HepG2 (cell line): ENCODE measurements at regions not wholly inside any gene's neighbourhood (a gene's known extent, or its start where the extent isn't known, plus 50 kb on each side); places are given as distances from the start of the nearest gene placed in this dataset.
A peak's percentile ranks its signal among the peaks of the same experiment; 100 is the strongest.

Experiments used
- ATAC-seq: fragments of 200-7000 bp; cut with Tn5 transposase; 3 replicates; pipeline ENCODE4 v1.9.1; 2020; ENCODE audit warnings: mild to moderate bottlenecking, moderate library complexity
- BruUV-seq: library from RNA; stranded (reverse); fragments of 400-500 nt; replicated peaks from 2 replicates; lab custom pipeline; 2021; lab: Mats Ljungman, UMichigan
- CTCF ChIA-PET: fragments of 300-600 bp; formaldehyde crosslinking; extraction: SDS; loops from one replicate; lab custom pipeline; 2021; ENCODE audit warnings: low total read pairs, inconsistent platforms, low intra/inter-chr PET ratio; lab: Yijun Ruan, JAX
- POLR2A ChIA-PET: fragments of 350-600 bp; sonication (Branson Sonifier 250); formaldehyde crosslinking; loops from one replicate; lab custom pipeline; 2020; ENCODE audit warnings: antibody characterized with exemption, inconsistent platforms; lab: Yijun Ruan, JAX
- DNase-seq: peaks from one replicate; pipeline ENCODE4 v3.0.0-alpha.2; 2015; ENCODE audit warnings: low spot score
- FAIRE-seq: peaks from 3 replicates; lab custom pipeline; 2011; peaks lifted over from hg19 to GRCh38; lab: Jason Lieb, UNC
- H2AFZ ChIP-seq: one replicate; pipeline ENCODE4 v1.6.1; 2011; ENCODE audit warnings: low read length, inconsistent platforms
- H3K27ac ChIP-seq: fragments of 300-600 bp; 3 replicates; pipeline ENCODE4 v1.8.0; 2011; ENCODE audit warnings: mixed run types, mild to moderate bottlenecking, mixed read lengths, low read length, inconsistent platforms; ENCODE audit not compliant: insufficient read depth; ENCODE audit errors: extremely low read length
- H3K27me3 ChIP-seq, 2 experiments: fragments of 200-600 bp in 1 of 2; 2 replicates in 1 of 2; 3 replicates in 1 of 2; pipeline versions ENCODE4 v1.6.0 to v1.8.0; 2011; ENCODE audit warnings: low read length in 2 of 2, mild to moderate bottlenecking in 2 of 2, moderate library complexity in 2 of 2, inconsistent platforms in 1 of 2; ENCODE audit not compliant: insufficient read depth in 2 of 2, control insufficient read depth in 1 of 2
- H3K36me3 ChIP-seq, 2 experiments: fragments of 200-600 bp in 1 of 2; replicated peaks in 1 of 2; 2 replicates in 1 of 2; 3 replicates in 1 of 2; pipeline versions ENCODE4 v1.5.1 to v1.8.0; 2011; ENCODE audit warnings: low read length in 2 of 2, inconsistent platforms in 1 of 2; ENCODE audit not compliant: insufficient read depth in 2 of 2, control insufficient read depth in 1 of 2
- H3K4me1 ChIP-seq: 2 replicates; pipeline ENCODE4 v1.5.1; 2012; ENCODE audit warnings: low read length, inconsistent platforms; ENCODE audit not compliant: insufficient read depth
- H3K4me2 ChIP-seq: 2 replicates; pipeline ENCODE4 v1.6.0; 2011; ENCODE audit warnings: low read depth, low read length, inconsistent platforms
- H3K4me3 ChIP-seq, 3 experiments: fragments of 200-600 bp in 1 of 3; sonication (generic), shearing (Covaris generic) in 1 of 3; replicated peaks in 1 of 3; 2 replicates each; pipeline ENCODE4 v1.5.1; 2011 to 2016; ENCODE audit warnings: low read length in 3 of 3, inconsistent platforms in 2 of 3, low read depth in 2 of 3, mild to moderate bottlenecking in 2 of 3, control low read depth in 1 of 3, mixed read lengths in 1 of 3; ENCODE audit not compliant: insufficient read depth in 1 of 3
- H3K79me2 ChIP-seq: one replicate; pipeline ENCODE4 v1.6.1; 2011; ENCODE audit warnings: low read length, inconsistent platforms; ENCODE audit not compliant: insufficient read depth
- H3K9ac ChIP-seq: 2 replicates; pipeline ENCODE4 v1.6.0; 2011; ENCODE audit warnings: mild to moderate bottlenecking, low read depth, low read length, inconsistent platforms; ENCODE audit not compliant: insufficient read depth
- H3K9me3 ChIP-seq: 2 replicates; pipeline ENCODE4 v1.5.1; 2012; ENCODE audit warnings: mild to moderate bottlenecking, low read length
- H4K20me1 ChIP-seq: 2 replicates; pipeline ENCODE4 v1.6.0; 2011; ENCODE audit warnings: inconsistent platforms, mild to moderate bottlenecking, low read length, moderate library complexity; ENCODE audit not compliant: insufficient read depth
- ARNTL ChIP-seq: sonication (generic); formaldehyde crosslinking; IDR thresholded peaks from 2 replicates; pipeline ENCODE4 v1.4.0; 2020; ENCODE audit warnings: mild to moderate bottlenecking, missing genetic modification reagents
- ATM ChIP-seq: fragments of 450-650 bp; IDR thresholded peaks from 2 replicates; pipeline ENCODE4 v1.7.1; 2017; ENCODE audit warnings: mild to moderate bottlenecking, borderline replicate concordance
- ELF4 ChIP-seq: sonication (generic); formaldehyde crosslinking; IDR thresholded peaks from 2 replicates; pipeline ENCODE4 v1.5.0; 2020; ENCODE audit warnings: missing genetic modification reagents, mild to moderate bottlenecking, moderate library complexity, borderline replicate concordance
- FOXP1 ChIP-seq, 2 experiments: fragments of 450-650 bp in 1 of 2; IDR thresholded peaks; 2 replicates each; pipeline ENCODE4 v1.6.1; 2017 to 2018; ENCODE audit warnings: antibody characterized with exemption in 1 of 2
- KAT2B ChIP-seq: fragments of 150-350 bp; IDR thresholded peaks from 2 replicates; pipeline ENCODE4 v1.6.1; 2014; ENCODE audit warnings: low read depth, low read length, borderline replicate concordance
- THAP9 ChIP-seq: sonication (generic); formaldehyde crosslinking; IDR thresholded peaks from 2 replicates; pipeline ENCODE4; 2020; ENCODE audit warnings: missing genetic modification reagents, mild to moderate bottlenecking, borderline replicate concordance
- ZFAT ChIP-seq: sonication (generic); formaldehyde crosslinking; conservative IDR thresholded peaks from 2 replicates; pipeline ENCODE4 v1.8.1; 2023; ENCODE audit warnings: missing genetic modification reagents, inconsistent platforms
- ZNF766 ChIP-seq: sonication (generic); formaldehyde crosslinking; IDR thresholded peaks from 2 replicates; pipeline ENCODE4 v1.5.0; 2020; ENCODE audit warnings: missing genetic modification reagents, borderline replicate concordance
- WGBS: methylation state at CpG from one replicate; pipeline ENCODE4 v1.1.6; 2017; ENCODE audit warnings: low lambda C conversion rate; 5-methylcytosine and 5-hydroxymethylcytosine counted together
- in situ Hi-C: cut with HindIII; loops from 2 replicates; pipeline ENCODE4 v1.10.0; 2017; ENCODE audit warnings: low pct_unique_long_range_greater_than_20kb; ENCODE audit not compliant: extremely low pct_ligation_motif_present
- intact Hi-C: fragments of 100-400 bp; cut with micrococcal nuclease; formaldehyde crosslinking; loops from one replicate; pipeline ENCODE4 v1.10.0; 2022; ENCODE audit not compliant: unreplicated experiment
- TF ChIP-seq, protein P1 (sequence below): sonication (generic); formaldehyde crosslinking; IDR thresholded peaks from 2 replicates; pipeline ENCODE4 v1.8.1; 2022; ENCODE audit warnings: low read depth, mild to moderate bottlenecking, missing genetic modification reagents

GRCh38 chr13:81393721-81394120 lies 1052.8 kb upstream of the SPRY2 start:
- in situ Hi-C loops: no loop called here
- Histone ChIP-seq H3K79me2 (no peaks in the 10 kb centered on the region), H3K9ac (no peak overlapping the region)
- no peak for DNase-seq
- BruUV-seq: no TSS peak
- CTCF ChIA-PET: no interaction called here
- WGBS: 0% methylated on average over 1 of the region's 1 CpG
- TF ChIP-seq FOXP1 (IDR thresholded peaks at IDR 0.05): no peak
- peak; percentile 28; the same call in 1 of the 2 replicates for TF ChIP-seq FOXP1 (CRISPR knock-in tag; IDR thresholded peaks at IDR 0.05)
- no peak for TF ChIP-seq ELF4 (CRISPR knock-in tag)
- TF ChIP-seq ZFAT (CRISPR knock-in tag): no peak
- TF ChIP-seq ARNTL (CRISPR knock-in tag): no peak
- TF ChIP-seq, all 625 proteins: peak for 1
- no peaks in the 10 kb centered on the region for H3K9me3 ChIP-seq
- H2AFZ ChIP-seq: no peak overlapping the region
- no peaks in the 10 kb centered on the region for H3K36me3 ChIP-seq
- intact Hi-C loops: no loop called here
- H3K4me2 ChIP-seq: no peak overlapping the region
- H3K27ac ChIP-seq: no peak overlapping the region
- H3K4me3 ChIP-seq: no peak overlapping the region
- H3K4me1 ChIP-seq: no peaks in the 10 kb centered on the region
- no peaks in the 10 kb centered on the region for H3K27me3 ChIP-seq
- ATAC-seq: no peak; the same call in 2 of the 3 replicates
- no peak for FAIRE-seq
- POLR2A ChIA-PET: no interaction called here
- H4K20me1 ChIP-seq: no peaks in the 10 kb centered on the region

DNA sequence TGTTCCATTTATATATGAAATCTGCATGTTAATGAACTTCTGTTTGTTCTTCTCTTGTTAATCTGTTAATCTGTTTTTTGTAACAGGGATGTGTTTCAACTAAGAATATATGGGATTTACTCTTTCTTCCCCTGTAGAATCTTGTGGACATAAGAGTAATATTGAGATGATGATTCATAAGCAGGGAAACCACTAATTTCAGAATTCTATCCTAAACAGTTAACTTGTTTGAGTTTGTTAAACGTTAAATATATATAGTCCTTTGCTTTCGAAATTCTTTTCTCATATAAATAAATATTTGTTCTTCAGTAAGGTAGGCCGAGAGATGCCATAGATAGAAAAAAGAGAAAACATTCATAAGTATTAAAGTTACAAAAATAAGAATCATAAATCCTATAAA lies 1052.2 kb upstream of the SPRY2 start:
- Histone ChIP-seq H2AFZ (no peak overlapping the region), H3K27ac (no peak overlapping the region), H3K79me2 (no peaks in the 10 kb centered on the region), H3K4me2 (no peak overlapping the region), H3K4me3 (no peak overlapping the region), H3K9me3 (no peaks in the 10 kb centered on the region), H3K4me1 (no peaks in the 10 kb centered on the region), H4K20me1 (no peaks in the 10 kb centered on the region), H3K36me3 (no peaks in the 10 kb centered on the region), H3K9ac (no peak overlapping the region), H3K27me3 (no peaks in the 10 kb centered on the region)
- no TSS peak for BruUV-seq
- DNase-seq (no peak), FAIRE-seq (no peak), ATAC-seq (no peak)
- in situ Hi-C loops: no loop called here
- WGBS: 0% methylated on average over 3 of the region's 3 CpGs
- CTCF ChIA-PET: no interaction called here
- POLR2A ChIA-PET: no interaction called here
- intact Hi-C loops: no loop called here
- no peak for TF ChIP-seq THAP9
- no peak for TF ChIP-seq ATM
- TF ChIP-seq, protein P1, sequence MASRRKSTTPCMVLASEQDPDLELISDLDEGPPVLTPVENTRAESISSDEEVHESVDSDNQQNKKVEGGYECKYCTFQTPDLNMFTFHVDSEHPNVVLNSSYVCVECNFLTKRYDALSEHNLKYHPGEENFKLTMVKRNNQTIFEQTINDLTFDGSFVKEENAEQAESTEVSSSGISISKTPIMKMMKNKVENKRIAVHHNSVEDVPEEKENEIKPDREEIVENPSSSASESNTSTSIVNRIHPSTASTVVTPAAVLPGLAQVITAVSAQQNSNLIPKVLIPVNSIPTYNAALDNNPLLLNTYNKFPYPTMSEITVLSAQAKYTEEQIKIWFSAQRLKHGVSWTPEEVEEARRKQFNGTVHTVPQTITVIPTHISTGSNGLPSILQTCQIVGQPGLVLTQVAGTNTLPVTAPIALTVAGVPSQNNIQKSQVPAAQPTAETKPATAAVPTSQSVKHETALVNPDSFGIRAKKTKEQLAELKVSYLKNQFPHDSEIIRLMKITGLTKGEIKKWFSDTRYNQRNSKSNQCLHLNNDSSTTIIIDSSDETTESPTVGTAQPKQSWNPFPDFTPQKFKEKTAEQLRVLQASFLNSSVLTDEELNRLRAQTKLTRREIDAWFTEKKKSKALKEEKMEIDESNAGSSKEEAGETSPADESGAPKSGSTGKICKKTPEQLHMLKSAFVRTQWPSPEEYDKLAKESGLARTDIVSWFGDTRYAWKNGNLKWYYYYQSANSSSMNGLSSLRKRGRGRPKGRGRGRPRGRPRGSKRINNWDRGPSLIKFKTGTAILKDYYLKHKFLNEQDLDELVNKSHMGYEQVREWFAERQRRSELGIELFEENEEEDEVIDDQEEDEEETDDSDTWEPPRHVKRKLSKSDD (CRISPR knock-in tag): no peak
- TF ChIP-seq ZNF766 (CRISPR knock-in tag): no peak
- TF ChIP-seq KAT2B: no peak
